Activated CD8-positive, alpha-beta T cell treated with anti-CD3 and anti-CD28 coated beads for 36 hours (primary cell): ENCODE measurements at regions not wholly inside any gene's neighbourhood (a gene's known extent, or its start where the extent isn't known, plus 50 kb on each side); places are given as distances from the start of the nearest gene placed in this dataset.

ENCODE experiments used
- ATAC-seq: fragments of 200-7000 bp; cut with Tn5 transposase; one replicate; pipeline ENCODE4 v1.10.0; 2021; ENCODE audit warnings: mild to moderate bottlenecking, moderate library complexity
- CTCF ChIA-PET: fragments of 350-600 bp; sonication (Branson Sonifier 250); formaldehyde crosslinking; loops from one replicate; lab custom pipeline; 2021; ENCODE audit warnings: antibody characterized with exemption; lab: Charles Lee
- POLR2A ChIA-PET: fragments of 350-600 bp; sonication (Branson Sonifier 250); formaldehyde crosslinking; loops from one replicate; lab custom pipeline; 2021; ENCODE audit warnings: antibody characterized with exemption; lab: Charles Lee
- DNase-seq: peaks from one replicate; pipeline ENCODE4 v3.0.0-alpha.2; 2020
- H3K27ac Mint-ChIP-seq: one replicate; pipeline ENCODE4 v1.8.0; 2021; ENCODE audit warnings: mild to moderate bottlenecking, mixed read lengths
- H3K27me3 Mint-ChIP-seq: one replicate; pipeline ENCODE4 v1.8.0; 2021; ENCODE audit warnings: mixed read lengths
- H3K36me3 Mint-ChIP-seq: one replicate; pipeline ENCODE4 v1.8.0; 2021; ENCODE audit warnings: low read depth, mixed read lengths
- H3K4me1 Mint-ChIP-seq: one replicate; pipeline ENCODE4 v1.8.0; 2021; ENCODE audit warnings: low read depth, mixed read lengths
- H3K4me3 Mint-ChIP-seq: one replicate; pipeline ENCODE4 v1.8.0; 2021; ENCODE audit warnings: mild to moderate bottlenecking, moderate library complexity, mixed read lengths
- H3K9me3 Mint-ChIP-seq: one replicate; pipeline ENCODE4 v1.8.0; 2021; ENCODE audit warnings: mixed read lengths
- CTCF ChIP-seq: fragments of 200-600 bp; IDR thresholded peaks from one replicate; pipeline ENCODE4 v1.8.0; 2022; ENCODE audit warnings: antibody characterized with exemption, mild to moderate bottlenecking
- intact Hi-C: fragments of 100-400 bp; cut with micrococcal nuclease; formaldehyde crosslinking; loops from one replicate; pipeline ENCODE4 v1.10.0; 2022

- intact Hi-C loops, result no loop called here
Measured at GRCh38 chr16:85324488-85324887, 212.2 kb upstream of the CIBAR2 start.

GRCh38 chr16:85326113-85326793 is 214.0 kb upstream of the CIBAR2 start:
- ChIA-PET POLR2A (no interaction called here), CTCF (no interaction called here)
- Mint-ChIP-seq H3K36me3 (no peaks in the 10 kb centered on the region), H3K27ac (no peak overlapping the region), H3K4me1 (peaks cover 7% of the 10 kb centered on the region), H3K4me3 (no peak overlapping the region), H3K9me3 (no peaks in the 10 kb centered on the region), H3K27me3 (no peaks in the 10 kb centered on the region)
- no peak for TF ChIP-seq CTCF
- no peak for ATAC-seq
- intact Hi-C loops, result no loop called here
- no peak for DNase-seq

More at GRCh38 chr16:85324488-85324887, 212.2 kb upstream of the CIBAR2 start:
- H3K27ac Mint-ChIP-seq, result no peak overlapping the region
- H3K27me3 Mint-ChIP-seq, result no peaks in the 10 kb centered on the region
- POLR2A ChIA-PET, result no interaction called here
- ATAC-seq, result no peak
- DNase-seq, result no peak
- no peaks in the 10 kb centered on the region for H3K36me3 Mint-ChIP-seq
- TF ChIP-seq CTCF, result no peak
- H3K9me3 Mint-ChIP-seq, result no peaks in the 10 kb centered on the region
- CTCF ChIA-PET, result interaction anchor here (1.2 kb wide), 1 partner anchor 238 kb away, joined by 3 read pairs; no protein-coding TSS in a partner anchor
- no peaks in the 10 kb centered on the region for H3K4me1 Mint-ChIP-seq
- no peak overlapping the region for H3K4me3 Mint-ChIP-seq

GRCh38 chr16:85326794-85327181 is 214.5 kb upstream of the CIBAR2 start:
- CTCF ChIA-PET, result interaction anchor here (1.0 kb wide), 1 partner anchor 29 kb away, joined by 3 read pairs; no protein-coding TSS in a partner anchor
- POLR2A ChIA-PET, result no interaction called here
- Mint-ChIP-seq H3K9me3 (no peaks in the 10 kb centered on the region), H3K36me3 (no peaks in the 10 kb centered on the region), H3K4me3 (no peak overlapping the region), H3K4me1 (peaks cover 7% of the 10 kb centered on the region), H3K27ac (no peak overlapping the region), H3K27me3 (no peaks in the 10 kb centered on the region)
- intact Hi-C loops, result no loop called here
- ATAC-seq (no peak), DNase-seq (no peak)
- no peak for TF ChIP-seq CTCF

GRCh38 chr16:85327731-85328675 is 215.7 kb upstream of the CIBAR2 start:
- CTCF ChIA-PET, result interaction anchor here (1.0 to 1.6 kb wide), 2 partner anchors 22 to 30 kb away, joined by 3 to 4 read pairs; no protein-coding TSS in a partner anchor
- Mint-ChIP-seq H3K27me3 (no peaks in the 10 kb centered on the region), H3K27ac (no peak overlapping the region), H3K9me3 (no peaks in the 10 kb centered on the region), H3K4me3 (no peak overlapping the region), H3K4me1 (peaks cover 7% of the 10 kb centered on the region), H3K36me3 (no peaks in the 10 kb centered on the region)
- no peak for TF ChIP-seq CTCF
- no peak for DNase-seq
- POLR2A ChIA-PET, result no interaction called here
- intact Hi-C loops, result no loop called here
- no peak for ATAC-seq
